HepG2 (cell line): ENCODE measurements at regions not wholly inside any gene's neighbourhood (a gene's known extent, or its start where the extent isn't known, plus 50 kb on each side); places are given as distances from the start of the nearest gene placed in this dataset.

Experiments used
- ARID2 ChIP-seq: sonication (generic); formaldehyde crosslinking; IDR thresholded peaks from 2 replicates; pipeline ENCODE4 v1.8.1; 2022; ENCODE audit warnings: mild to moderate bottlenecking, missing genetic modification reagents, borderline replicate concordance
- DNMT1 ChIP-seq: sonication (generic); formaldehyde crosslinking; IDR thresholded peaks from 2 replicates; pipeline ENCODE4 v1.5.1; 2020; ENCODE audit warnings: mild to moderate bottlenecking, missing genetic modification reagents
- ETV5 ChIP-seq: IDR thresholded peaks from 2 replicates; pipeline ENCODE4 v1.6.1; 2018; ENCODE audit warnings: missing biosample characterization, missing genetic modification reagents, inconsistent platforms, borderline replicate concordance
- FOXA3 ChIP-seq: IDR thresholded peaks from 2 replicates; pipeline ENCODE4 v1.6.1; 2016; ENCODE audit warnings: missing genetic modification reagents, missing compliant biosample characterization
- HNF4A ChIP-seq: sonication (generic); formaldehyde crosslinking; IDR thresholded peaks from 2 replicates; pipeline ENCODE4 v1.4.0; 2020; ENCODE audit warnings: missing genetic modification reagents
- JUNB ChIP-seq: sonication (generic); formaldehyde crosslinking; IDR thresholded peaks from 2 replicates; pipeline ENCODE4 v1.8.0; 2022; ENCODE audit warnings: missing genetic modification reagents, mild to moderate bottlenecking, borderline replicate concordance
- KLF11 ChIP-seq: IDR thresholded peaks from 2 replicates; pipeline ENCODE4 v1.6.1; 2016; ENCODE audit warnings: missing compliant biosample characterization
- NFIB ChIP-seq: sonication (generic); formaldehyde crosslinking; IDR thresholded peaks from 2 replicates; pipeline ENCODE4 v1.9.0; 2021; ENCODE audit warnings: missing genetic modification reagents, mild to moderate bottlenecking, borderline replicate concordance
- RARA ChIP-seq: IDR thresholded peaks from 2 replicates; pipeline ENCODE4 v1.6.1; 2016; ENCODE audit warnings: missing genetic modification reagents, missing compliant biosample characterization
- TOE1 ChIP-seq: sonication (generic); formaldehyde crosslinking; IDR thresholded peaks from 2 replicates; pipeline ENCODE4 v1.4.0; 2020; ENCODE audit warnings: mild to moderate bottlenecking, missing genetic modification reagents
- ZFP1 ChIP-seq: IDR thresholded peaks from 2 replicates; pipeline ENCODE4 v1.6.1; 2016
- ZFP36L1 ChIP-seq: sonication (generic); formaldehyde crosslinking; IDR thresholded peaks from 2 replicates; pipeline ENCODE4 v1.8.0; 2022; ENCODE audit warnings: mild to moderate bottlenecking, missing genetic modification reagents, moderate library complexity
- ZNF331 ChIP-seq: sonication (generic); formaldehyde crosslinking; IDR thresholded peaks from 2 replicates; pipeline ENCODE4 v1.4.0; 2020; ENCODE audit warnings: missing genetic modification reagents
- ZNF598 ChIP-seq: sonication (generic); formaldehyde crosslinking; IDR thresholded peaks from 2 replicates; pipeline ENCODE4 v1.5.1; 2020; ENCODE audit warnings: mild to moderate bottlenecking, missing genetic modification reagents, borderline replicate concordance
- ZNF614 ChIP-seq: IDR thresholded peaks from 2 replicates; pipeline ENCODE4 v1.6.1; 2018; ENCODE audit warnings: missing biosample characterization, missing genetic modification reagents, inconsistent platforms, borderline replicate concordance
- ZNF83 ChIP-seq: sonication (generic); formaldehyde crosslinking; IDR thresholded peaks from 2 replicates; pipeline ENCODE4 v1.4.0; 2020; ENCODE audit warnings: missing genetic modification reagents, mild to moderate bottlenecking, borderline replicate concordance
- TF ChIP-seq, protein P1 (sequence below): IDR thresholded peaks from 2 replicates; pipeline ENCODE4 v1.6.1; 2016
- TF ChIP-seq, protein P2 (sequence below): sonication (generic); formaldehyde crosslinking; IDR thresholded peaks from 2 replicates; pipeline ENCODE4 v1.4.0; 2020; ENCODE audit warnings: missing genetic modification reagents, borderline replicate concordance
- TF ChIP-seq, protein P3 (sequence below): sonication (generic); formaldehyde crosslinking; IDR thresholded peaks from 2 replicates; pipeline ENCODE4 v1.4.0; 2020; ENCODE audit warnings: mild to moderate bottlenecking, missing genetic modification reagents, borderline replicate concordance
- TF ChIP-seq, protein P4 (sequence below): IDR thresholded peaks from 2 replicates; pipeline ENCODE4 v1.6.1; 2012; ENCODE audit warnings: inconsistent platforms
- TF ChIP-seq, protein P5 (sequence below): sonication (generic); formaldehyde crosslinking; conservative IDR thresholded peaks from 2 replicates; pipeline ENCODE4 v1.5.0; 2020; ENCODE audit warnings: missing genetic modification reagents
- TF ChIP-seq, protein P6 (sequence below): sonication (generic); formaldehyde crosslinking; IDR thresholded peaks from 2 replicates; pipeline ENCODE4 v1.4.0; 2020; ENCODE audit warnings: low read depth, mild to moderate bottlenecking, missing genetic modification reagents

DNA sequence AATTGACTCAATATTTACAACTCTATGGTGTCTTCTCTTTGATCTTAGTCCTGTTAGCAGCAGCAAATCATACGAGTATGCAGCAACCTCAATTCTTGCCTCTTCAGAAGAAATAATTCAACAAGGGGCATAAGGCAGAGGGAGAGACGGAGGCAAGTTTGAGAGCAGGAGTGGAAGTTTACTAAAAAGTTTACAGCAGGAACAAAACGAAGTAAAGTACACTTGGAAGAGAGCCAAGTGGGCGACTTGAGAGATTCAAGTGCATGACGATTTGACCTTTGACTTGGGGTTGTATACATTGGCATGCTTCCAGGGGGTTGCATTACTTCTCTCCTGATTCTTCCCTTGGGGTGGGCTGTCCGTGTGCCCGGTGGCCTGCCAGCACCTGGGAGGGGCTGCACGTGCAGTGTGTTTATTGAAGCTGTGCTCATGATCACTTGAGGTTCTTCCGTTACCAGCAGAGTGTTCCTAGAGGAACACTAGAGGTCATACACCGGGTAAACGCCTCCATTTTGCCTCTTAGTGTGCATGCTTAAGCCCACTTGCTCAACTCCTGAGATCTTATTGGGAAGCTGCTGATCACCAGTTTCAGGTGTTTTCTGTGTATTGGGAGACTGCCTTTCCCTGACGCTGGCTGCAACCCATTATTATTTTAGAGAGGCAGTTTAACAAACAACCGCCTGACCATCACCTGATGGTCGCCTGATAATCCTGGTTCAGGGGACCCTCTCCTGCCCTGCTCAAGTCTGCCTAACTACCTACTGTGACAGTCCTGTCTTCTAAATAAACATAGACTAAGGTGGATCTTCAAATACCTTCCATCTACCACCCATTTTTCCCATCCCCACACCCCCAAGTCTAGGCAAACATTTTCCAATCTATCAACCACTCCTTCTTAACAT is 172.4 kb upstream of the MYLIP start (continued):
- TF ChIP-seq, protein P1, sequence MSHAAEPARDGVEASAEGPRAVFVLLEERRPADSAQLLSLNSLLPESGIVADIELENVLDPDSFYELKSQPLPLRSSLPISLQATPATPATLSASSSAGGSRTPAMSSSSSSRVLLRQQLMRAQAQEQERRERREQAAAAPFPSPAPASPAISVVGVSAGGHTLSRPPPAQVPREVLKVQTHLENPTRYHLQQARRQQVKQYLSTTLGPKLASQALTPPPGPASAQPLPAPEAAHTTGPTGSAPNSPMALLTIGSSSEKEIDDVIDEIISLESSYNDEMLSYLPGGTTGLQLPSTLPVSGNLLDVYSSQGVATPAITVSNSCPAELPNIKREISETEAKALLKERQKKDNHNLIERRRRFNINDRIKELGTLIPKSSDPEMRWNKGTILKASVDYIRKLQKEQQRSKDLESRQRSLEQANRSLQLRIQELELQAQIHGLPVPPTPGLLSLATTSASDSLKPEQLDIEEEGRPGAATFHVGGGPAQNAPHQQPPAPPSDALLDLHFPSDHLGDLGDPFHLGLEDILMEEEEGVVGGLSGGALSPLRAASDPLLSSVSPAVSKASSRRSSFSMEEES (CRISPR knock-in tag) = no peak
- TF ChIP-seq, protein P2, sequence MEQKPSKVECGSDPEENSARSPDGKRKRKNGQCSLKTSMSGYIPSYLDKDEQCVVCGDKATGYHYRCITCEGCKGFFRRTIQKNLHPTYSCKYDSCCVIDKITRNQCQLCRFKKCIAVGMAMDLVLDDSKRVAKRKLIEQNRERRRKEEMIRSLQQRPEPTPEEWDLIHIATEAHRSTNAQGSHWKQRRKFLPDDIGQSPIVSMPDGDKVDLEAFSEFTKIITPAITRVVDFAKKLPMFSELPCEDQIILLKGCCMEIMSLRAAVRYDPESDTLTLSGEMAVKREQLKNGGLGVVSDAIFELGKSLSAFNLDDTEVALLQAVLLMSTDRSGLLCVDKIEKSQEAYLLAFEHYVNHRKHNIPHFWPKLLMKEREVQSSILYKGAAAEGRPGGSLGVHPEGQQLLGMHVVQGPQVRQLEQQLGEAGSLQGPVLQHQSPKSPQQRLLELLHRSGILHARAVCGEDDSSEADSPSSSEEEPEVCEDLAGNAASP (CRISPR knock-in tag) = no peak
- TF ChIP-seq ZFP1 (CRISPR knock-in tag) (no peak), ETV5 (CRISPR knock-in tag) (no peak), RARA (CRISPR knock-in tag) (peak; percentile 43; the same call in 1 of the 2 replicates), NFIB (CRISPR knock-in tag) (peak; percentile 25; the same call in 1 of the 2 replicates), ZNF331 (peak; percentile 18; the same call in 1 of the 2 replicates), ZNF83 (CRISPR knock-in tag) (no peak), ZNF614 (no peak), ZNF598 (CRISPR knock-in tag) (no peak), DNMT1 (no peak), ARID2 (CRISPR knock-in tag) (no peak), FOXA3 (CRISPR knock-in tag) (peak; percentile 65), ZFP36L1 (CRISPR knock-in tag) (no peak), TOE1 (CRISPR knock-in tag) (no peak), KLF11 (no peak), JUNB (CRISPR knock-in tag) (no peak), HNF4A (CRISPR knock-in tag) (peak; percentile 60)
- TF ChIP-seq, protein P3, sequence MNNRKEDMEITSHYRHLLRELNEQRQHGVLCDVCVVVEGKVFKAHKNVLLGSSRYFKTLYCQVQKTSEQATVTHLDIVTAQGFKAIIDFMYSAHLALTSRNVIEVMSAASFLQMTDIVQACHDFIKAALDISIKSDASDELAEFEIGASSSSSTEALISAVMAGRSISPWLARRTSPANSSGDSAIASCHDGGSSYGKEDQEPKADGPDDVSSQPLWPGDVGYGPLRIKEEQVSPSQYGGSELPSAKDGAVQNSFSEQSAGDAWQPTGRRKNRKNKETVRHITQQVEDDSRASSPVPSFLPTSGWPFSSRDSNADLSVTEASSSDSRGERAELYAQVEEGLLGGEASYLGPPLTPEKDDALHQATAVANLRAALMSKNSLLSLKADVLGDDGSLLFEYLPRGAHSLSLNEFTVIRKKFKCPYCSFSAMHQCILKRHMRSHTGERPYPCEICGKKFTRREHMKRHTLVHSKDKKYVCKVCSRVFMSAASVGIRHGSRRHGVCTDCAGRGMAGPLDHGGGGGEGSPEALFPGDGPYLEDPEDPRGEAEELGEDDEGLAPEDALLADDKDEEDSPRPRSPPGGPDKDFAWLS = no peak
- TF ChIP-seq, protein P4, sequence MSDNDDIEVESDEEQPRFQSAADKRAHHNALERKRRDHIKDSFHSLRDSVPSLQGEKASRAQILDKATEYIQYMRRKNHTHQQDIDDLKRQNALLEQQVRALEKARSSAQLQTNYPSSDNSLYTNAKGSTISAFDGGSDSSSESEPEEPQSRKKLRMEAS = peak; percentile 66
- TF ChIP-seq, protein P5, sequence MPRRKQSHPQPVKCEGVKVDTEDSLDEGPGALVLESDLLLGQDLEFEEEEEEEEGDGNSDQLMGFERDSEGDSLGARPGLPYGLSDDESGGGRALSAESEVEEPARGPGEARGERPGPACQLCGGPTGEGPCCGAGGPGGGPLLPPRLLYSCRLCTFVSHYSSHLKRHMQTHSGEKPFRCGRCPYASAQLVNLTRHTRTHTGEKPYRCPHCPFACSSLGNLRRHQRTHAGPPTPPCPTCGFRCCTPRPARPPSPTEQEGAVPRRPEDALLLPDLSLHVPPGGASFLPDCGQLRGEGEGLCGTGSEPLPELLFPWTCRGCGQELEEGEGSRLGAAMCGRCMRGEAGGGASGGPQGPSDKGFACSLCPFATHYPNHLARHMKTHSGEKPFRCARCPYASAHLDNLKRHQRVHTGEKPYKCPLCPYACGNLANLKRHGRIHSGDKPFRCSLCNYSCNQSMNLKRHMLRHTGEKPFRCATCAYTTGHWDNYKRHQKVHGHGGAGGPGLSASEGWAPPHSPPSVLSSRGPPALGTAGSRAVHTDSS (CRISPR knock-in tag) = no peak
- TF ChIP-seq, protein P6, sequence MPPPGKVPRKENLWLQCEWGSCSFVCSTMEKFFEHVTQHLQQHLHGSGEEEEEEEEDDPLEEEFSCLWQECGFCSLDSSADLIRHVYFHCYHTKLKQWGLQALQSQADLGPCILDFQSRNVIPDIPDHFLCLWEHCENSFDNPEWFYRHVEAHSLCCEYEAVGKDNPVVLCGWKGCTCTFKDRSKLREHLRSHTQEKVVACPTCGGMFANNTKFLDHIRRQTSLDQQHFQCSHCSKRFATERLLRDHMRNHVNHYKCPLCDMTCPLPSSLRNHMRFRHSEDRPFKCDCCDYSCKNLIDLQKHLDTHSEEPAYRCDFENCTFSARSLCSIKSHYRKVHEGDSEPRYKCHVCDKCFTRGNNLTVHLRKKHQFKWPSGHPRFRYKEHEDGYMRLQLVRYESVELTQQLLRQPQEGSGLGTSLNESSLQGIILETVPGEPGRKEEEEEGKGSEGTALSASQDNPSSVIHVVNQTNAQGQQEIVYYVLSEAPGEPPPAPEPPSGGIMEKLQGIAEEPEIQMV (CRISPR knock-in tag) = no peak
